G401 (cell line): ENCODE measurements at regions not wholly inside any gene's neighbourhood (a gene's known extent, or its start where the extent isn't known, plus 50 kb on each side); places are given as distances from the start of the nearest gene placed in this dataset.
"Not testable (repeated sequence)": the region's sequence is repeated elsewhere in the genome, so short reads cannot be mapped to it uniquely, and the experiment has no call there.

Experiments used
- DNase-seq: peaks from one replicate; pipeline ENCODE4 v3.0.0-alpha.2; 2015; ENCODE audit warnings: low spot score
- in situ Hi-C: cut with HindIII; loops from 2 replicates; pipeline ENCODE4 v1.10.0; 2016; ENCODE audit warnings: low sequenced_read_pairs, mixed read lengths

- in situ Hi-C loops, result no loop called here
Observed at GRCh38 chr2:176555781-176556180, 286.5 kb downstream of the MTX2 start.

GRCh38 chr2:176556373-176556772 lies 287.1 kb downstream of the MTX2 start:
- DNase-seq, result no peak
- in situ Hi-C loops, result no loop called here

More at GRCh38 chr2:176555781-176556180, 286.5 kb downstream of the MTX2 start:
- DNase-seq, result no peak

- no peak for DNase-seq
- in situ Hi-C loops, result no loop called here
Observed at GRCh38 chr2:176557821-176558220, 288.6 kb downstream of the MTX2 start.

GRCh38 chr2:176558574-176559140 lies 289.4 kb downstream of the MTX2 start:
- in situ Hi-C loops, result no loop called here
- DNase-seq, result no peak

GRCh38 chr2:176560296-176560695 lies 291.1 kb downstream of the MTX2 start:
- in situ Hi-C loops, result no loop called here
- no peak for DNase-seq

GRCh38 chr2:176561706-176562105 lies 292.5 kb downstream of the MTX2 start:
- in situ Hi-C loops, result no loop called here

GRCh38 chr2:176562359-176563078 lies 293.3 kb downstream of the MTX2 start:
- in situ Hi-C loops, result no loop called here
- DNase-seq, result no peak

More at GRCh38 chr2:176561706-176562105, 292.5 kb downstream of the MTX2 start:
- DNase-seq, result no peak

GRCh38 chr2:176565641-176566323 lies 296.5 kb downstream of the MTX2 start:
- in situ Hi-C loops, result no loop called here
- DNase-seq, result no peak

- DNase-seq, result no peak
- in situ Hi-C loops, result no loop called here
Observed at GRCh38 chr2:176566496-176566895, 297.3 kb downstream of the MTX2 start.

- in situ Hi-C loops, result no loop called here
- DNase-seq, result no peak
Observed at GRCh38 chr2:176566961-176567360, 297.7 kb downstream of the MTX2 start.

- DNase-seq, result no peak
- in situ Hi-C loops, result no loop called here
Observed at GRCh38 chr2:176567361-176567760, 298.1 kb downstream of the MTX2 start.

GRCh38 chr2:176569574-176569973 lies 300.3 kb downstream of the MTX2 start:
- in situ Hi-C loops, result no loop called here
- DNase-seq, result no peak

GRCh38 chr2:176573612-176574483 lies 304.6 kb downstream of the MTX2 start:
- DNase-seq, result no peak
- in situ Hi-C loops, result no loop called here

GRCh38 chr2:176574484-176575236 lies 305.4 kb downstream of the MTX2 start:
- in situ Hi-C loops, result no loop called here
- no peak for DNase-seq

GRCh38 chr2:176575237-176575744 lies 306.0 kb downstream of the MTX2 start:
- in situ Hi-C loops, result no loop called here
- DNase-seq, result no peak

GRCh38 chr2:176577054-176577453 lies 307.8 kb downstream of the MTX2 start:
- in situ Hi-C loops, result no loop called here
- no peak for DNase-seq

GRCh38 chr2:176578292-176578691 lies 309.1 kb downstream of the MTX2 start:
- in situ Hi-C loops, DNase-seq: not testable (repeated sequence)

GRCh38 chr2:176579608-176580007 lies 310.4 kb downstream of the MTX2 start:
- in situ Hi-C loops, result no loop called here
- DNase-seq, result no peak
